Stimulated activated memory B cell treated with anti-CD40 and anti-IgM and Interleukin-4, amounts not matched to agents 10 μg/mL and 1 μg/mL and 100 μg/mL, for 72 hours (primary cell): ENCODE measurements at regions not wholly inside any gene's neighbourhood (a gene's known extent, or its start where the extent isn't known, plus 50 kb on each side); places are given as distances from the start of the nearest gene placed in this dataset.
"Not testable (repeated sequence)": the region's sequence is repeated elsewhere in the genome, so short reads cannot be mapped to it uniquely, and the experiment has no call there.

Source experiments
- ATAC-seq: fragments of 150-1000 bp; cut with Tn5 transposase; 2 replicates; pipeline ENCODE4 v1.10.0; 2021
- H3K27ac Mint-ChIP-seq: one replicate; pipeline ENCODE4 v1.8.0; 2022; ENCODE audit warnings: mild to moderate bottlenecking, mixed read lengths
- H3K27me3 Mint-ChIP-seq: one replicate; pipeline ENCODE4 v1.8.0; 2022; ENCODE audit warnings: mixed read lengths
- H3K36me3 Mint-ChIP-seq: one replicate; pipeline ENCODE4 v1.8.0; 2022; ENCODE audit warnings: mixed read lengths
- H3K4me1 Mint-ChIP-seq: one replicate; pipeline ENCODE4 v1.8.0; 2022; ENCODE audit warnings: mixed read lengths
- H3K4me3 Mint-ChIP-seq: one replicate; pipeline ENCODE4 v1.8.0; 2022; ENCODE audit warnings: mild to moderate bottlenecking, moderate library complexity, mixed read lengths
- H3K9me3 Mint-ChIP-seq: one replicate; pipeline ENCODE4 v1.8.0; 2022; ENCODE audit warnings: mixed read lengths

DNA sequence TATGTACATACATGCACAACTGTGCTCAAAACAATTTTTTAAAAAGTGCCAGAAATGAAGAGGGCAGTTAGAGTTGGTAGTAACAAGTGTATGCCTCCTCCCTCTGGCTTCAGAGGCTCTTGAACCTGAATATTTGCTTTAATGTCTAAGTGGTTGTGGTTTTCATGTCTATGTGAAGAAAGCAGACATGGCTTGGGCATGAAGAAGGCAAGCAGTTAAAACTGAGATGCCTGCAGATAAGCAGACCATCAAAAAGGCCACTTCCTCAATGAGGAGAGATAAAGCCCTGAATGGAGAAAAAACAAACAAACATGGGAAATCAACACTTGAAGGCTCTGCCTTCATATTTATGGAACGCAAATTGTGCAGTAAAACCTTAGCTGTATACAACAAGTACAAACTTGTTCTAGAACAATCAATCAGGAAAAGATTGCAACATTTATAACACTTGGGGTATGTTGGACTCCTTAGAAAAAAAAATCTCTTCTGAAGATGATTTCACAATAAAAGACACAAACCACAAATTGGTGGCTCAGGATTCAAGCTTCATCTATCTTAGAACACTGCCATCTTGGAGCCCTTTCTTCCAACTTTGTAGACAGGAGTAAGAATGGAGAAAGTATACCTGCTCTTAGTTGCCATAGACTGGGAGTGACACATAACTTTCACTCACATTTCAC lies 52.7 kb upstream of the PLA2G4A start:
- H3K36me3 Mint-ChIP-seq: no peaks in the 10 kb centered on the region
- H3K27me3 Mint-ChIP-seq: peaks cover 10% of the 10 kb centered on the region
- no peak overlapping the region for H3K4me3 Mint-ChIP-seq
- no peaks in the 10 kb centered on the region for H3K9me3 Mint-ChIP-seq
- H3K27ac Mint-ChIP-seq: no peak overlapping the region
- ATAC-seq: no peak
- no peaks in the 10 kb centered on the region for H3K4me1 Mint-ChIP-seq

DNA sequence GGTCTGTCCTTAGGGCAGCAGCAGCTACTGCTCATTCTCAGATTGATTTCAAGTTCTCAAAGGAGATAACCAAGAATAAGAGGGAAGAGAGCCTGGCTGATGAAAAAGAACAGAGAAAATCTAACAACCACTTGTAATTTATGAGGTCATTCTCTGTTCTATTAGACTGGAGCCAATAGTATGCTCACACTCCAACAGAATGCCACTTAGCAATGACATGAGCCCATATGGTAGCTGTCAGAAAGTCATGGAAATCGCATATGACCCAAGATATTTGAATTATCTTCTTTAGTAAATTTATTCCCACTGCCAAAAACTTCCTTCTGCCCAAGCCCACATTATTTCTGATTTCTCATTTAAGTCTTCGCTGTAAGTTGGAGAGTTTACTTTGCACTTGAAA lies 53.7 kb upstream of the PLA2G4A start:
- H3K27ac Mint-ChIP-seq: no peak overlapping the region
- no peak for ATAC-seq
- H3K27me3 Mint-ChIP-seq: peaks cover 10% of the 10 kb centered on the region
- no peaks in the 10 kb centered on the region for H3K36me3 Mint-ChIP-seq
- H3K4me3 Mint-ChIP-seq: no peak overlapping the region
- no peaks in the 10 kb centered on the region for H3K9me3 Mint-ChIP-seq
- H3K4me1 Mint-ChIP-seq: no peaks in the 10 kb centered on the region

DNA sequence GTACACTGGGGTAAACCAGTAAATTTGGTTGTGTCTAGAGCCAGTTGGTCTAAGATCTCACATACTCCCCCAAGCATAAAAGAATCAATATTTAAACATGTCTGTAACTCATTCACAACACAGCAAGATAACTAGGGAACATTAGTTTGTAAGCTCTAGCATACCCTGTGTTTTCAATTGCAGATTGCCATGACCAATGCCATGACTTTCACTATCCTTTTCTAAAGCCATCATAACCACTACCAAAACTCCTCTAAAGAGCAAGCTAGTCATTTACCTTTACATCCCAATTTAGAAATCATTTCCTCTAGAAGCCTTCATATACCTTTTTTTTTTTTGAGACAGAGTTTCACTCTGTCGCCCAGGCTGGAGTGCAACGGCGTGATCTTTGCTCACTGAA lies 56.5 kb upstream of the PLA2G4A start:
- no peaks in the 10 kb centered on the region for H3K4me1 Mint-ChIP-seq
- peaks cover 10% of the 10 kb centered on the region for H3K27me3 Mint-ChIP-seq
- no peaks in the 10 kb centered on the region for H3K9me3 Mint-ChIP-seq
- no peak overlapping the region for H3K4me3 Mint-ChIP-seq
- ATAC-seq: no peak
- H3K27ac Mint-ChIP-seq: no peak overlapping the region
- no peaks in the 10 kb centered on the region for H3K36me3 Mint-ChIP-seq

DNA sequence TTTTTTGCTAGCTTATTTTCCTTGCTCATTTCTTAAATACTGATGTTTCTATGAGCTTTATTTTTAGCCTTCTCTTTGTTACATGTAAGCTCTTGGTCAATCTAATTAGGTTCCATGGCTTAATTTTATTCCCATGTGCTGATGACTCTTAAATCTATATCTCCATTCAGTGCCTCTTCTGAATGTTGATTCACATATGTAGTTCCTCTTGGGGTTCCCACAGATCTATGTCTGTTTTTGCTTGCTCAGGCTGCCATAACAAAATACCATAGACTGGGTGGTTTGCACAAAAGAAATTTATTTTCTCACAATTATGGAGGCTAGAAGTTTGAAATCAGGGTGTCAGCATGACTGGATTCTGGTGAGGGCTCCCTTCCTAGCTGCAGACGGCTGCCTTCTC lies 58.3 kb upstream of the PLA2G4A start:
- no peak for ATAC-seq
- Mint-ChIP-seq H3K27me3 (peaks cover 10% of the 10 kb centered on the region), H3K4me3 (no peak overlapping the region), H3K27ac (no peak overlapping the region), H3K9me3 (no peaks in the 10 kb centered on the region), H3K36me3 (no peaks in the 10 kb centered on the region), H3K4me1 (no peaks in the 10 kb centered on the region)

DNA sequence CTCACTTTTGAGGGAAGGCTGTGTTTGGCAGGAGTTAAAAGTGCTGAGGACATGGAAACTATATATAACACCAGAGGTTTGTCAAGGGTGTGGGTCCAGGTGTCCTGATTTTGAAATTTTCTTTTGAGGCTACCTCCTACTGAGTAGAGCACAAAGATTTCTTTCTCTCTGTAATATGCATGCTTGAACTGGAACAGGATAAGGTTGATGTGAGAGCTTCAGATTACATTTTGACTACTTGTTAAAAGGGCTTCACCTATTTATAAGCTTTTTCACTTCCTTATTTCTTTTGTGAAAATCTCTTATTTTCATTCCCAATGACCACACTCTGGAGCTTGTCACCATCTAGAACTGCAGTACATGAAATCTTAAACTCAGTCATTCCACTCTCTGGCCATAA lies 59.8 kb upstream of the PLA2G4A start:
- Mint-ChIP-seq H3K4me1 (no peaks in the 10 kb centered on the region), H3K4me3 (no peak overlapping the region), H3K36me3 (no peaks in the 10 kb centered on the region), H3K9me3 (no peaks in the 10 kb centered on the region), H3K27ac (no peak overlapping the region), H3K27me3 (peaks cover 10% of the 10 kb centered on the region)
- ATAC-seq: peak; percentile 31

DNA sequence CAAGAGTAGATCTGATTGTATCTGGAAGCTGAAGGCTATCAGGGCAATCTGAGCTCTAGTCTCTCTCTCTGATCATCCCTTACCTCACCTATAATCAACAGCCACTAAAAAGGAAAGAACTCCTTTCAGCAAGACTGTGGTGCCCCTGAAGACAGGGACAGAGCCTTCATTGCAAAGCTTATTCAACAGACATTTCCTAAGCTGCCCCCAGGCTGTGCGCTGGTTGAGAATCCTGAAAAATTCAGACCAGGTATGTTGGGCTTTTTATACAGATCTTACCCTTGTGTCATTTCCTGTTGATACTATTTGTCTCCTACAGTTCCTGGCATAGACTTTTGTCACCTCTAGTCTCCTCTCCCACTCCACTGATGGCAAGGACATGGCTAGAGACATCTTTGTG lies 63.3 kb upstream of the PLA2G4A start:
- H3K4me1 Mint-ChIP-seq: no peaks in the 10 kb centered on the region
- no peaks in the 10 kb centered on the region for H3K36me3 Mint-ChIP-seq
- no peak overlapping the region for H3K4me3 Mint-ChIP-seq
- H3K27me3 Mint-ChIP-seq: no peaks in the 10 kb centered on the region
- H3K9me3 Mint-ChIP-seq: no peaks in the 10 kb centered on the region
- H3K27ac Mint-ChIP-seq: no peak overlapping the region
- ATAC-seq: no peak

DNA sequence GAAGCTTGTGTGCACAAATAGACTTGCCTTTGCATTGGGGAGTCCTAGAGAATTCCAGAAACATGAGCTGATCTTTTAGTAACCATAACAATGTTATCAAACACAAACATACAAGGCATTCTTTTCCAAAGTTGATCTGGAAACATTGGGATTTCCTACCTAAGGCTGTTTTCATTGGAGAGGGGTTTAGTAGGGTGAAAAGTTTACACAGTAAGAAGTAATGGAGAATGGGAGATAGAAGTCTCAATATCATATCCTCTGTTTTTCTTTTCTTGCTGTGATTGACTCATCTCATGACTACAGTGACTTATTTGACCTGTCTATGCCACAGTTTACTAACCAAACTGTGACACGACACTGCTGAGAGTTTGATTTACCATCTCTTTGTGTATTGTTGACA lies 65.6 kb upstream of the PLA2G4A start:
- H3K27ac Mint-ChIP-seq: no peak overlapping the region
- peaks cover 2% of the 10 kb centered on the region for H3K9me3 Mint-ChIP-seq
- H3K4me1 Mint-ChIP-seq: no peaks in the 10 kb centered on the region
- no peak overlapping the region for H3K4me3 Mint-ChIP-seq
- no peaks in the 10 kb centered on the region for H3K27me3 Mint-ChIP-seq
- ATAC-seq: no peak
- H3K36me3 Mint-ChIP-seq: no peaks in the 10 kb centered on the region

DNA sequence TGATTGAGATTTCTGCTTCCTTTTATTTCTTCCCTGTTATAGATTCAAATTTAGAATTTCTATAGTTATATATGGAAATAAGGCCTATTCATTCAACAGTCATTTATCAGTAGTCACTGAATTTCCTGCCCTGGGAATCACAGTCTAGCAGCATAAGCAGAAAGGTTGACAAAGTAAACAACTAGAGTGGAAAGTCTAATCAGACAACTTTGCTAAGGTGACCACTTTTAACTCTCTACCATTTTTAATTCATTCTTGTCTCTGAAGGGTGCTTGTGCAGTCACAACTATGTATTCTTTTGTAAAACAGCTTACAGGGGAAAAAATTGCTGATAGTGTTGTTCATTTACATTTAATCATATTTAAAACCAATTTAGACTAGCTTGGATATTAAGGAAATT lies 66.1 kb upstream of the PLA2G4A start:
- no peaks in the 10 kb centered on the region for H3K36me3 Mint-ChIP-seq
- no peaks in the 10 kb centered on the region for H3K27me3 Mint-ChIP-seq
- ATAC-seq: no peak
- H3K9me3 Mint-ChIP-seq: peaks cover 2% of the 10 kb centered on the region
- no peaks in the 10 kb centered on the region for H3K4me1 Mint-ChIP-seq
- no peak overlapping the region for H3K27ac Mint-ChIP-seq
- H3K4me3 Mint-ChIP-seq: no peak overlapping the region

DNA sequence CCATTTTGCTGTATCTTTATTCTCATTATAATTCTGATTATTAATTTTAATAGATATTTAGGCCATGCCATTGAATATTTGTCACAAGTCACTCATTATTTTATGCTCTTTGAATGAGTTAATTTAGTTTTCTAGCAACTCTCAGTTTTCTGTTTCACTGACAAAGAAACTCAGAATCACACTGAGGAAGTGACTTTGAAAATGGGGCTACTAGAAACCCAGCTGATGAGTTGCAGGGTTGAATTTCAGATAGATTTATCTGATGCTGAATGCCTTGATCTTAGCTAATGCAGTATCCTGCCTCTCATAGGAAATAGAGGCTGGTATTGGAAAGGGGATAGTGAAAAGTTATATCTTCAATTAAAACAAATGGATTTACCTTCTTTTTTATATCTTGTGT lies 67.4 kb upstream of the PLA2G4A start:
- H3K27me3 Mint-ChIP-seq: no peaks in the 10 kb centered on the region
- H3K27ac Mint-ChIP-seq: no peak overlapping the region
- no peaks in the 10 kb centered on the region for H3K4me1 Mint-ChIP-seq
- H3K4me3 Mint-ChIP-seq: no peak overlapping the region
- peaks cover 2% of the 10 kb centered on the region for H3K9me3 Mint-ChIP-seq
- no peaks in the 10 kb centered on the region for H3K36me3 Mint-ChIP-seq
- no peak for ATAC-seq

DNA sequence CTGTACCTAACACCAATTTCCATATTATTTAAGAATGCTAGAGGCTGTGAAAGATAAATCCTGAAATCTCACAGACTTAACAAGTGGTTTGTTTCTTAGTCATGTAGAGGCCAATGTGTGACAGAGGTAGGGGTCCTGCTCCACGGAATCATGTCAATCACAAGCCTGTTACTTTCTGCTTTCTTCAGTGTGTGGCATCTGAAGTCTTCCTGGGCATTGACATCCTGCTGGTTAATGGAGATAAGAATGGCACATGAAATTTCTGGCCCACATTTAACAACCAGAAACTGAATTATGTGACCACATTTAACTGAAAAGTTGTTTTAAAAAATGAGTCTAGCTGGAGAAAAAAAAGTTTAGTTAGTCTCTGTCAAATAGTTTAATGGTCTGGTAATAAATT lies 68.3 kb upstream of the PLA2G4A start:
- no peaks in the 10 kb centered on the region for H3K4me1 Mint-ChIP-seq
- H3K4me3 Mint-ChIP-seq: no peak overlapping the region
- H3K9me3 Mint-ChIP-seq: peaks cover 2% of the 10 kb centered on the region
- no peaks in the 10 kb centered on the region for H3K27me3 Mint-ChIP-seq
- no peak overlapping the region for H3K27ac Mint-ChIP-seq
- ATAC-seq: no peak
- no peaks in the 10 kb centered on the region for H3K36me3 Mint-ChIP-seq

DNA sequence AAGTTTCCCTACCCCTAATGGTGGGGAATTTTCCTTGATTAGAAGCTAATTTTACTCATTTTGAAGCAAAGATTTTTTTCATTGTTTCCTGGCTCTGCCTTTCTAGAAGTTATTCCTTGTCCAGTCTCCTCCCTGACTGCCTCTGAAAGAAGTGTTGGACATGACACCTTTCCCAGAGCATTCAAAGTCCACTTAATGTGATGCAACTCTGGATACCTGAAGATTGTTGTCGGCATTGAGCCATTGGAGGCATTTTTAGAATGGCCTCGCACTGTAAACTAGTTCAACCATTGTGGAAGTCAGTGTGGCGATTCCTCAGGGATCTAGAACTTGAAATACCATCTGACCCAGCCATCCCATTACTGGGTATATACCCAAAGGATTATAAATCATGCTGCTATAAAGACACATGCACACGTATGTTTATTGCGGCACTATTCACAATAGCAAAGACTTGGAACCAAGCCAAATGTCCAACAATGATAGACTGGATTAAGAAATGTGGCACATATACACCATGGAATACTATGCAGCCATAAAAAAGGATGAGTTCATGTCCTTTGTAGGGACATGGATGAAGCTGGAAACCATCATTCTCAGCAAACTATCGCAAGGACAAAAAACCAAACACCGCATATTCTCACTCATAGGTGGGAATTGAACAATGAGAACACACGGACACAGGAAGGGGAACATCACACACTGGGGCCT lies 69.7 kb upstream of the PLA2G4A start:
- H3K9me3 Mint-ChIP-seq, H3K27ac Mint-ChIP-seq, H3K4me1 Mint-ChIP-seq, H3K4me3 Mint-ChIP-seq, H3K36me3 Mint-ChIP-seq, ATAC-seq, H3K27me3 Mint-ChIP-seq: not testable (repeated sequence)

DNA sequence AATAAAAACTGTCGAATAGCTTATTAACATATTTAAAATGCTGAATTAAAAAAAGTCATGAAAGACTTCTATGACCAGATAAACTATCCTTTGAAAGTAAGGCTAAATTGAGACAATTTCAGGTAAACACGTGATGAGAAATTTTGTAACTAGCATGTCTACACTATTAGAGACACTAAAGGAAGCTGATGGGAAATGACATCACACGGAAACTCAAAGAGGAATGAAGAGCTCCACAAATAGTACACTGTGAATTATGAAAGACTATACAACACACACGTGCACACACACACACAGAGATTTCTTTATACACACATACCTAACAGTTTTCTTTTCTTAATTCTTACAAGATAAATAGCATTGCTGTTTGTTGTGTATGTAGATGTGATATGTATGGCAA lies 70.9 kb upstream of the PLA2G4A start:
- Mint-ChIP-seq H3K27me3 (no peaks in the 10 kb centered on the region), H3K4me1 (no peaks in the 10 kb centered on the region), H3K9me3 (peaks cover 2% of the 10 kb centered on the region), H3K27ac (no peak overlapping the region), H3K36me3 (no peaks in the 10 kb centered on the region), H3K4me3 (no peak overlapping the region)
- no peak for ATAC-seq

DNA sequence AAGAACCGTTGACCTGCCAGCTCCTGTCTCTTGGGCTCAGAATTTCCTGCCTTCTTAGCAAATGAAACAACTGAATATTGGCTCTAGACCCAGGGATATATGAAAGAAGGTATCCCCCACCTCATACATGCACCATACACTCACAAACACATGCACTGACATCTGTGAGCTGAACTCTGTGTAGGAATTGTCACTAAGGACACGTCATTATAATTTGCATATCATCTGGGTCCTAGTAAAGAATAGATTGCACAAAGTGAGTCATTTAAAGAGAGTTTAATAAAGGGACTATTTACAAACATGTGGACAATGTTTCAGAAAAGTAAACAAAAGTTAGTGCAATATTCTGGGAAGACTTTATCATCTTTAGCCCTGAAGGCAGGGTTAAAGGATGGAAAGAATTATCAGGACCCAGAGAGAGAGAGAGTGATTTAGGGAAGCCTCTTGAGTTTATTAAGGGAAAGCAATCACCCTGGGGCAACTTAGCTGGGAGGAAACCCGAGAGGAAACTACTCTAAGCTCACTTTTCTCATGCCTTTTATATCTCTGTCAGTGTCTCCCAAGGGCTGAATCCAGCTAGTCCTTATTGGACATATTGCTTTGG lies 74.1 kb upstream of the PLA2G4A start:
- Mint-ChIP-seq H3K9me3 (peaks cover 2% of the 10 kb centered on the region), H3K27ac (no peak overlapping the region), H3K36me3 (no peaks in the 10 kb centered on the region), H3K4me1 (no peaks in the 10 kb centered on the region), H3K27me3 (no peaks in the 10 kb centered on the region), H3K4me3 (no peak overlapping the region)
- ATAC-seq: no peak

DNA sequence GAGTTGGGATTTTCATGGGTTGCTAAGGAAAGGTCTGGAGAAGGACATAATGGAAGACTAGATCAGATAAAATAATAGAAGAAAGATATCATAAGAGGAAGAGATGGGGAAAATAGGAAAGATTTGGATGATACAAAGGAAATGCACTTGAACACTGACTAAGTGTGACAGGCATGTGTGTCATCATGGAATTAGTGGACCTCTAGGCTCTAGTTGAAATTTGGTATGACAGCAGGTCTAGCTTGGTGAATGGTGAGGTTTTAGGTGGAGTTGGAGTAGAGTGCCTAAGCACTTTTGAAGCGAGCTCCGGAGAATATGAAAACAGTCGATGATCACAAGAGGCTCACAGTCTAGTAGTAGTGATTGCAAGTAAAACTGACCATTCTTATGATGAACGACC lies 73.0 kb upstream of the PTGS2 start:
- no peak for ATAC-seq
- Mint-ChIP-seq H3K27me3 (no peaks in the 10 kb centered on the region), H3K4me1 (no peaks in the 10 kb centered on the region), H3K9me3 (peaks cover 2% of the 10 kb centered on the region), H3K27ac (no peak overlapping the region), H3K36me3 (no peaks in the 10 kb centered on the region), H3K4me3 (no peak overlapping the region)

DNA sequence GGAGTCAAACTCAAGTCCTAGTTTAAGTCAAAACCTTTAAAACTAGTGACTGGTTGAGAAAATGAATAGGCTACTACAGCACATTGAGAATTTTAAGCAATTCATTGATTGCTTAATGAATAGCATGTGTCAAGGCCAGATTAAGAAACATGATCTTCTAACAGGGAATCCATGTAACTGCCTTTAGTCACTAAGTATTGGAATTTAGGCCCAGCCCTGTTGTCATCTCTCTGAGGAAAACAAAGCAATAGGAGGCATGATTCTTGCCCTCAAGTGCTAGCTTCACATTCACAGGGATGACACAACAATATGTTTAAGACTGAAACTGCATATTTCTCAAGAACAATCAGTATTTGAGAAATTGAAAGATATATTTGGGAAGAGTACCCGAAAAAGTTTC lies 70.0 kb upstream of the PTGS2 start:
- Mint-ChIP-seq H3K27me3 (no peaks in the 10 kb centered on the region), H3K4me1 (no peaks in the 10 kb centered on the region), H3K4me3 (no peak overlapping the region), H3K27ac (no peak overlapping the region), H3K36me3 (no peaks in the 10 kb centered on the region), H3K9me3 (peaks cover 9% of the 10 kb centered on the region)
- ATAC-seq: no peak

DNA sequence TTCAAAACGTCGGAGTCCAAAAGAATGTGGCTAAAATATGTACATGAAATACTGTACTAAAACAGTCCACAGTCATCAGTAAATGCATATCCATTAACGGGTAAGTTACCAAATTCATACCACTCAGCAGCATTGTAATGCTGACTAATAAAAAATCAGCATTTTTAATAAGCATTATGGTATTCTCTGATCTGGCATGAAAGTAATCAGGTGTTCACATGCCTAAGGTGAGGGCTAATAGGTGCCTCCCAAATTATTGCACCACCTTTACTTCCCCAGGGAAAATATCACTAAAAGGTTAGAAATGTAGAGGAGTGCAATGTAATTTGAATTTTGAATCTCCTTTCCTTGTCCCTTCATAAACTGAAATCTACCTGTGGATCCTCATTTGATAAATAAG lies 69.6 kb upstream of the PTGS2 start:
- Mint-ChIP-seq H3K4me3 (no peak overlapping the region), H3K4me1 (no peaks in the 10 kb centered on the region), H3K27me3 (no peaks in the 10 kb centered on the region), H3K36me3 (no peaks in the 10 kb centered on the region), H3K9me3 (peaks cover 9% of the 10 kb centered on the region), H3K27ac (no peak overlapping the region)
- ATAC-seq: no peak
